ENCODE measurements at regions not wholly inside any gene's neighbourhood (a gene's known extent, or its start where the extent isn't known, plus 50 kb on each side); places are given as distances from the start of the nearest gene placed in this dataset.

- H3K36me3 ChIP-seq (ENCODE audit: insufficient read depth, low read length), result no peaks in the 10 kb centered on the region
- no peaks in the 10 kb centered on the region for H3K9me2 ChIP-seq (ENCODE audit: insufficient read depth, low read length)
- no peaks in the 10 kb centered on the region for H3K9me3 ChIP-seq (ENCODE audit: low read length)
- ChIA-PET CTCF (ENCODE audit: unreplicated experiment) (no interaction called here), POLR2A (interaction anchor here (0.5 kb wide), 1 partner anchor 731 kb away, joined by 4 read pairs; no protein-coding TSS in a partner anchor)
- no peaks in the 10 kb centered on the region for H4K20me1 ChIP-seq (ENCODE audit: insufficient read depth, low read length)
- BruUV-seq (replicated peaks), result no TSS peak
- H3K4me2 ChIP-seq (ENCODE audit: low read length), result no peak overlapping the region
- intact Hi-C loops (cut with micrococcal nuclease; ENCODE audit: unreplicated experiment), result no loop called here
- H2AFZ ChIP-seq (ENCODE audit: low read length), result no peak overlapping the region
- no peak overlapping the region for H3K4me3 ChIP-seq (ENCODE audit: low read depth, low read length, poor library complexity, severe bottlenecking)
- no peak overlapping the region for H3K27ac ChIP-seq (ENCODE audit: low read depth, low read length, poor library complexity, severe bottlenecking)
- no peaks in the 10 kb centered on the region for H3K79me2 ChIP-seq (ENCODE audit: insufficient read depth, low read depth, low read length)
- H3K4me1 ChIP-seq (ENCODE audit: insufficient read depth, low read length, poor library complexity, severe bottlenecking), result no peaks in the 10 kb centered on the region
- no peak for TF ChIP-seq EZH2phosphoT487 (IDR thresholded peaks at IDR 0.05; ENCODE audit: borderline replicate concordance, low read depth, low read length)
- TF ChIP-seq, protein P1, sequence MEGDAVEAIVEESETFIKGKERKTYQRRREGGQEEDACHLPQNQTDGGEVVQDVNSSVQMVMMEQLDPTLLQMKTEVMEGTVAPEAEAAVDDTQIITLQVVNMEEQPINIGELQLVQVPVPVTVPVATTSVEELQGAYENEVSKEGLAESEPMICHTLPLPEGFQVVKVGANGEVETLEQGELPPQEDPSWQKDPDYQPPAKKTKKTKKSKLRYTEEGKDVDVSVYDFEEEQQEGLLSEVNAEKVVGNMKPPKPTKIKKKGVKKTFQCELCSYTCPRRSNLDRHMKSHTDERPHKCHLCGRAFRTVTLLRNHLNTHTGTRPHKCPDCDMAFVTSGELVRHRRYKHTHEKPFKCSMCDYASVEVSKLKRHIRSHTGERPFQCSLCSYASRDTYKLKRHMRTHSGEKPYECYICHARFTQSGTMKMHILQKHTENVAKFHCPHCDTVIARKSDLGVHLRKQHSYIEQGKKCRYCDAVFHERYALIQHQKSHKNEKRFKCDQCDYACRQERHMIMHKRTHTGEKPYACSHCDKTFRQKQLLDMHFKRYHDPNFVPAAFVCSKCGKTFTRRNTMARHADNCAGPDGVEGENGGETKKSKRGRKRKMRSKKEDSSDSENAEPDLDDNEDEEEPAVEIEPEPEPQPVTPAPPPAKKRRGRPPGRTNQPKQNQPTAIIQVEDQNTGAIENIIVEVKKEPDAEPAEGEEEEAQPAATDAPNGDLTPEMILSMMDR (conservative IDR thresholded peaks at IDR 0.05; ENCODE audit: low read length), result no peak
- no peak for DNase-seq (ENCODE audit: low spot score)
Observed at GRCh38 chr2:216992056-216992675, 132.3 kb upstream of the TNP1 start.

DNA sequence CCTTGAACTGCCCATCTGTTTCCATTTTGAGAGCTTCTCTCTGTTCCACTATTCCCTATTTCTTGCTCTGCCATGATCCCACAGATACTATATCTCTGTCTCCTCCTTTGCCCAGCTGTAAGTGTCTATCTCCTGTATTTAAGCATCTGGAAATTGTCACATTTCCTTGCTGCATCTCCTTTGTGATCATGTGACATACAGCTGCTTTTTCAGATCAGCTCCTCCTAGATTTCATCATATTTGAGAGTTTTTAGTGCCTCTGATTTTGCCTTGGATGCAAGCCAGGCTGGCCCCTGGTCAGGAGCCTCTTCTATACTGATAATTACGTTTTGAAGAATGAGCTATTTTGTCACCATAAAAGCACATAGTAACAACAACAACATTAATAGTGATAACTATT is 131.7 kb upstream of the TNP1 start:
- no peaks in the 10 kb centered on the region for H3K36me3 ChIP-seq (ENCODE audit: insufficient read depth, low read length)
- ChIA-PET POLR2A (interaction anchor here (0.6 kb wide), 1 partner anchor 85 kb away, joined by 3 read pairs; no protein-coding TSS in a partner anchor), CTCF (ENCODE audit: unreplicated experiment) (no interaction called here)
- no peaks in the 10 kb centered on the region for H3K79me2 ChIP-seq (ENCODE audit: insufficient read depth, low read depth, low read length)
- no peak for DNase-seq (ENCODE audit: low spot score)
- H3K9me2 ChIP-seq (ENCODE audit: insufficient read depth, low read length), result no peaks in the 10 kb centered on the region
- intact Hi-C loops (cut with micrococcal nuclease; ENCODE audit: unreplicated experiment), result no loop called here
- BruUV-seq (replicated peaks), result no TSS peak
- no peaks in the 10 kb centered on the region for H3K9me3 ChIP-seq (ENCODE audit: low read length)
- H3K4me1 ChIP-seq (ENCODE audit: insufficient read depth, low read length, poor library complexity, severe bottlenecking), result no peaks in the 10 kb centered on the region
- H3K27ac ChIP-seq (ENCODE audit: low read depth, low read length, poor library complexity, severe bottlenecking), result no peak overlapping the region
- no peak overlapping the region for H2AFZ ChIP-seq (ENCODE audit: low read length)
- no peak overlapping the region for H3K4me3 ChIP-seq (ENCODE audit: low read depth, low read length, poor library complexity, severe bottlenecking)
- no peaks in the 10 kb centered on the region for H4K20me1 ChIP-seq (ENCODE audit: insufficient read depth, low read length)
- no peak overlapping the region for H3K4me2 ChIP-seq (ENCODE audit: low read length)
- TF ChIP-seq, protein P1 (conservative IDR thresholded peaks at IDR 0.05; ENCODE audit: low read length), result no peak
- no peak for TF ChIP-seq EZH2phosphoT487 (IDR thresholded peaks at IDR 0.05; ENCODE audit: borderline replicate concordance, low read depth, low read length)

- Histone ChIP-seq H2AFZ (ENCODE audit: low read length) (no peak overlapping the region), H3K79me2 (ENCODE audit: insufficient read depth, low read depth, low read length) (no peaks in the 10 kb centered on the region), H3K4me2 (ENCODE audit: low read length) (no peak overlapping the region), H3K36me3 (ENCODE audit: insufficient read depth, low read length) (no peaks in the 10 kb centered on the region), H3K9me2 (ENCODE audit: insufficient read depth, low read length) (no peaks in the 10 kb centered on the region), H4K20me1 (ENCODE audit: insufficient read depth, low read length) (no peaks in the 10 kb centered on the region), H3K9me3 (ENCODE audit: low read length) (no peaks in the 10 kb centered on the region), H3K4me1 (ENCODE audit: insufficient read depth, low read length, poor library complexity, severe bottlenecking) (no peaks in the 10 kb centered on the region), H3K27ac (ENCODE audit: low read depth, low read length, poor library complexity, severe bottlenecking) (no peak overlapping the region), H3K4me3 (ENCODE audit: low read depth, low read length, poor library complexity, severe bottlenecking) (no peak overlapping the region)
- ChIA-PET POLR2A (interaction anchor here (0.6 kb wide), 1 partner anchor 277 kb away, joined by 4 read pairs; no protein-coding TSS in a partner anchor), CTCF (ENCODE audit: unreplicated experiment) (no interaction called here)
- DNase-seq (ENCODE audit: low spot score), result no peak
- TF ChIP-seq, protein P1 (conservative IDR thresholded peaks at IDR 0.05; ENCODE audit: low read length), result no peak
- no peak for TF ChIP-seq EZH2phosphoT487 (IDR thresholded peaks at IDR 0.05; ENCODE audit: borderline replicate concordance, low read depth, low read length)
- BruUV-seq (replicated peaks), result no TSS peak
- intact Hi-C loops (cut with micrococcal nuclease; ENCODE audit: unreplicated experiment), result no loop called here
Observed at GRCh38 chr2:216989340-216990129, 129.7 kb upstream of the TNP1 start.
